LNCaP clone FGC (cell line): ENCODE measurements at regions not wholly inside any gene's neighbourhood (a gene's known extent, or its start where the extent isn't known, plus 50 kb on each side); places are given as distances from the start of the nearest gene placed in this dataset.

Experiments
- DNase-seq: peaks from one replicate; pipeline ENCODE4 v3.0.0-alpha.2; 2011; ENCODE audit warnings: low read depth
- H3K4me3 ChIP-seq: 2 replicates; pipeline ENCODE4 v1.5.1; 2011; ENCODE audit warnings: mild to moderate bottlenecking, low read depth, low read length, control low read depth
- TF ChIP-seq, protein P1 (sequence below): IDR thresholded peaks from 2 replicates; pipeline ENCODE4 v1.5.1; 2012; ENCODE audit warnings: mild to moderate bottlenecking; ENCODE audit not compliant: control insufficient read depth, insufficient read depth; ENCODE audit errors: extremely low read depth

DNA sequence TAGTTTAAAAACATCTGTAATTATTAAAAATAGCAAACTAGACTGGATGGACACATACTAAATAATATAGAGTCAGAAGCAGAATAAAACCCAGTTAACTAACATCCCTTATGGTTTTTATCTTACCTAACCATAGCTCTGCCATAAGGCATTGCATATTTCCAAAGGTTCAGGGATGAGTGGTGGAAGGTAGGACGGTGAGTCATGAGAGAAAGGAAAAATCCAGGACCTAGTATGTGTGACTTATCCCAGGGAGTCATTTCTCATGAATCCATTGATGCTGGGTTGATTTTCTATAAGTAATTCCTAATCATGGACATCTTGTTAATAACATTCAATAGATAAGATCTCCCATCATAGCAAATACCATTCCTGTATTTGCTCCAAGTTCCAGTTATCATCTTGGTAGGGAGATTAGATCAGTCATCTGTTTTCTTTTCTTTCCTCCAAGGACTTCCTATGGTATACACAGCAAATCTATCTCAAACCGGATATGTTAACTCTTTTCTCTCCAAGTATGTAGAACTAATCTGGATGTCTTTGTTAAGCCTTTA, 490.7 kb upstream of the B3GALT2 start:
- TF ChIP-seq, protein P1, sequence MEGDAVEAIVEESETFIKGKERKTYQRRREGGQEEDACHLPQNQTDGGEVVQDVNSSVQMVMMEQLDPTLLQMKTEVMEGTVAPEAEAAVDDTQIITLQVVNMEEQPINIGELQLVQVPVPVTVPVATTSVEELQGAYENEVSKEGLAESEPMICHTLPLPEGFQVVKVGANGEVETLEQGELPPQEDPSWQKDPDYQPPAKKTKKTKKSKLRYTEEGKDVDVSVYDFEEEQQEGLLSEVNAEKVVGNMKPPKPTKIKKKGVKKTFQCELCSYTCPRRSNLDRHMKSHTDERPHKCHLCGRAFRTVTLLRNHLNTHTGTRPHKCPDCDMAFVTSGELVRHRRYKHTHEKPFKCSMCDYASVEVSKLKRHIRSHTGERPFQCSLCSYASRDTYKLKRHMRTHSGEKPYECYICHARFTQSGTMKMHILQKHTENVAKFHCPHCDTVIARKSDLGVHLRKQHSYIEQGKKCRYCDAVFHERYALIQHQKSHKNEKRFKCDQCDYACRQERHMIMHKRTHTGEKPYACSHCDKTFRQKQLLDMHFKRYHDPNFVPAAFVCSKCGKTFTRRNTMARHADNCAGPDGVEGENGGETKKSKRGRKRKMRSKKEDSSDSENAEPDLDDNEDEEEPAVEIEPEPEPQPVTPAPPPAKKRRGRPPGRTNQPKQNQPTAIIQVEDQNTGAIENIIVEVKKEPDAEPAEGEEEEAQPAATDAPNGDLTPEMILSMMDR, result no peak
- no peak overlapping the region for H3K4me3 ChIP-seq
- DNase-seq, result no peak

DNA sequence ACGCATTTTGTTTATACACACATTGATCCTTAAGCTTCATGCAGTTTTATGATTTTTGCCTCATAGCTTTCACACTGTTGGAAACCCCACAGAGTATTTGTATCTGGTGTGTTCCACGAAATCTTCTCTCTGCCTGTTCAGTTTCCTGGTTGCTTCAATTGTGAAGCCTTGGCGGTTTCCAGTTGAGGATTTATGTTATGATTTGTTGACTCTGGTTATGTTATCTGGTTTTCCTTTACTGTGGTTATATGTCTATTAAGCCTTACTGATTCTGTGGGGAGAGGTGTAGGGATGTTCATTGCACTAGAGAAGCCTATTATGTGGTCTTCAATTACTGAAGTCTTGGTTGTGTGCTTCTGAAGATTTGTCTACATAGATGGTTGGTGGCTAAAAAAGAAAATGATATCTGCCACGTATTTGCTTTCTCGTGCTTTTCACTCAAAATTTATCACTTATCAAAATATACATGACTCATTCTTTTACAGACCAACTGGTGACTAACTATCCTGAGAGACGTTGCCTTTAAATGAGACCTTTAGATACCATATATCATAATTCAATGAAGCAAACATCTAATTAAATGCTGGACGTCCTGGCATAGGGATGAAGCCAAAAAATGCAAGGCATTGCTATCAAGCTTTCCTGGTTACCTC, 488.0 kb upstream of the B3GALT2 start:
- H3K4me3 ChIP-seq, result no peak overlapping the region
- TF ChIP-seq, protein P1, result no peak
- no peak for DNase-seq

DNA sequence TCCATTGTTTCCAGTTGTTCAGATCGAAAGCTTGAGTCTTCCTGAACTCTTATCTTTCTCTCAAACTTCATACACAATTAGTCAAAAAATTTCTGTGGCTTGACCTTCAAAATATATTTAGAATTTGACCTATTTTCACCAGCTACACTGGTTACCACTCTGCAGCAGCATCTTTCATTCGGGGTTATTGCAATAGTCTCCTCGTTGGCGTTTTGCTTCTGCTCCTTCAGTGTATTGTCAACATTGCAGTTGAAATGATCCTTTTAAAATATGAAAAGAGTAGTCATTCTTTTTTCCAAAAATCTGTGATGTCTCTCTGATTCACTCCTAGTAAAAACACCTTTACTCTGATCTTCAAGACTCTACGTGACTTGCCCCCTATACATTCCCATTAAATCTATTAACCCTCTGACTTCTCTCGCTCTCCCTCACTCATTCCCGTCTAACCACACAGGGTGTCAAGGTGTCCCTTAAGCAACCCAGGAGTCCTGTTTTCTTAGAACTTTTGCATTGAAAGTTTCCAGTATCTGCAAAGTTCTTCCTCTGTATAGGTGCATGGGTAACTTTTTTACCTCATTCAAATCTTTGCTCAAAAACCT, 480.2 kb upstream of the B3GALT2 start:
- TF ChIP-seq, protein P1, result no peak
- DNase-seq, result no peak
- no peak overlapping the region for H3K4me3 ChIP-seq

DNA sequence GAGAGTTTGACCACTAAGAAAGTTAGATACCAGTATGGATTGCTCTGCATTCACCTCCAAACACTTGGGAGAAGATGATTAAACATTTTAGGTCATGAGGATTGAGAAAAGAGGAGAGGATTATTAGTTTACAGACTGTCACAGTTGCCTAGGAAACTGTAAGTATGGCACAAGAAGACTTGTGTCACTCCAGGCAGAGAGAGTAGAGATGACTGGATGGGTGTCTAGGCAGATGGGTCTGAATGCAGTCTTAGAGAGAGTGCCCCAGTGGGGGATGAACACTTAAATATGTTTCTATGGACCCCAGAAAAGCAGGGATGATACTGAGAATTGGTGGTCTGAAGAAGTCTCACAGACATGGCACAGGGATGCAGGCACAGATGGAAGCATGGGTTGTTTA, 477.6 kb upstream of the B3GALT2 start:
- TF ChIP-seq, protein P1, result no peak
- DNase-seq, result no peak

DNA sequence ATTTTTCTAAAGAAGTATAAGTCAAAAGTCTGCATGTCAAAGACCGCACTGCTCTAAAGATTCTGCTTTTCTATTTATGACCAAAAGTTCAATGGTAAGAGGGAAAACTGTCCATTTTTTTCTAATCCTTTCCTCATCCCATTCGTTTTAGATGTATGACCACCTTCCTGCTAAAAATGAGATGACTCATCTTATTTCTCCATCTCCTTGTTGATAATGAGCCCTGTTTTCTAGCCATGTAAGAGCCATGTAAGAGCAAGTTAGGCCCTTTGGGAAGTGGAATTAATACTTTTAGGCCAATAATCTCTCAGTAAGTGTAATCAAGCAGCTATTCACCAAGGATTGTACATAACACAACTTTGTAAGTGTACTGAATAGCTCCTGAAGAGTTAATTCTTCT, 475.6 kb upstream of the B3GALT2 start:
- TF ChIP-seq, protein P1, result no peak
- no peak for DNase-seq
- no peak overlapping the region for H3K4me3 ChIP-seq

More for the DNA sequence above, 477.6 kb upstream of the B3GALT2 start:
- H3K4me3 ChIP-seq, result no peak overlapping the region

DNA sequence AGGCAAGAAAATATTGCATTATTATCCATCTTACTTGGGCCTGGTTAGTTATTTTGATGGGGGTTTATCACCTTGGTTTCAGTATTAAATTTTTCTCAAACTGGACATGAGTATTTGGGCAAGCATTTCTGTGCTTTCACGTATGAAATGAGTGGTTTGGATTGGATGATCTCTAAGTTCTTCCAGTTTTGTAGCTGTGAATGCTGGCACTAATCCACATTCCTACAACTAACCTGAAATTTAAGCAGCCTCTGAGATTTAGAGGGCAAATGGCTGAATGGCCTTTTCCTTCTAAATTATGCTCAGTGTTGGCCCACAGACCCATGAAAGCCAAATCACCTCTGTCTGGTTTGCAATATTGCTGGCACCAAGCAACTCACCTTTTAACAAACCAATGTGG, 475.0 kb upstream of the B3GALT2 start:
- TF ChIP-seq, protein P1, result no peak
- DNase-seq, result no peak

More for the DNA sequence above, 475.0 kb upstream of the B3GALT2 start:
- no peak overlapping the region for H3K4me3 ChIP-seq
